ENCODE measurements at regions not wholly inside any gene's neighbourhood (a gene's known extent, or its start where the extent isn't known, plus 50 kb on each side); places are given as distances from the start of the nearest gene placed in this dataset.

DNA sequence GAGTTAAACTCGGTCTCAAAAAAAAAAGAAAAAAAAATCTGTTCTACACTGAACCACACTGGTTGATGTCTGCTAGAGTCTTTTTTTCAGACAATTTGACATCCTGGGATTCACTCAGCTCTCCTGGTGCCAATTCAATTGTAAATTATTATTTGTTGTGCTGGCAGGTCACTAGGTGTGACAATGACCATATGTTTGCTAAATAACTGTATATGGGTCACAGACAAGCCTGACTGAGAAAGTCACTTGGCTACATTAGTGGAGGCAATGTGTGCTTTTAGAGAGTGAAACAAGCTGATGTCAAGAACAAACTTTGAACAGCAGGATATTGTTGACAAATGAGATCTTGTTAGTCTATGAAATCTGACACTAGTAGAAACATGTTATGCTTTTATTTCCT is 1379.1 kb downstream of the ZPLD1 start:
- Histone ChIP-seq H2BK20ac (ENCODE audit: low read length) (no peak overlapping the region), H3K36me3 (ENCODE audit: control insufficient read depth in 2 of 4, insufficient read depth in 4 of 4, low read length in 3 of 4) (no peaks in the 10 kb centered on the region), H3K4ac (replicated peaks; ENCODE audit: insufficient read length, low read depth, low read length) (no peak overlapping the region), H3K4me3 (ENCODE audit: extremely low read depth in 1 of 4, insufficient read depth in 2 of 4, low read depth in 3 of 4, low read length in 4 of 4) (no peak overlapping the region), H2AK5ac (ENCODE audit: low read depth, low read length) (no peak overlapping the region), H3K4me1 (replicated peaks in 1 of 4; ENCODE audit: control insufficient read depth in 3 of 4, insufficient read depth in 4 of 4, low read length in 3 of 4) (peaks cover 0 to 6% (median 0%) of the 10 kb centered on the region in 4 experiments; a peak in 4 of 7 replicates), H2BK15ac (ENCODE audit: low read length) (no peak overlapping the region), H3K18ac (ENCODE audit: extremely low read depth, low read length) (no peak overlapping the region), H2BK12ac (ENCODE audit: low read depth, low read length) (no peak overlapping the region), H3K79me2 (ENCODE audit: control insufficient read depth in 1 of 2, insufficient read depth in 2 of 2, low read length in 2 of 2) (no peaks in the 10 kb centered on the region), H4K8ac (ENCODE audit: extremely low read depth, insufficient read depth, low read length) (no peak overlapping the region), H3K9me3 (ENCODE audit: insufficient read depth in 2 of 2, low read depth in 1 of 2, low read length in 1 of 2) (peaks cover 0 to 4% of the 10 kb centered on the region in 2 experiments; a peak in 3 of 4 replicates), H3K56ac (replicated peaks; ENCODE audit: insufficient read length, low read depth, low read length) (no peak overlapping the region), H3K27ac (ENCODE audit: low read depth, low read length) (no peak overlapping the region), H3K27me3 (replicated peaks in 1 of 4; ENCODE audit: control insufficient read depth in 3 of 4, extremely low read depth in 1 of 4, insufficient read depth in 3 of 4, low read length in 3 of 4) (no peaks in the 10 kb centered on the region), H4K5ac (ENCODE audit: insufficient read length, low read depth, low read length) (no peak overlapping the region), H2BK120ac (replicated peaks; ENCODE audit: low read depth, low read length) (no peak overlapping the region), H3K23me2 (ENCODE audit: low read depth, low read length) (no peaks in the 10 kb centered on the region), H2AFZ (ENCODE audit: low read length) (no peak overlapping the region), H4K91ac (replicated peaks; ENCODE audit: insufficient read length, low read length) (no peak overlapping the region), H3K9ac (replicated peaks in 1 of 4; ENCODE audit: extremely low read depth in 1 of 4, low read depth in 3 of 4, low read length in 3 of 4) (no peak overlapping the region), H3K14ac (ENCODE audit: insufficient read length) (no peak overlapping the region), H3K4me2 (ENCODE audit: insufficient read depth in 1 of 2, low read depth in 2 of 2, low read length in 2 of 2) (no peak overlapping the region), H3K79me1 (ENCODE audit: low read depth, low read length) (no peaks in the 10 kb centered on the region), H4K20me1 (replicated peaks in 1 of 2; ENCODE audit: control insufficient read depth in 1 of 2, insufficient read depth in 2 of 2, low read length in 2 of 2) (no peaks in the 10 kb centered on the region), H3K23ac (ENCODE audit: insufficient read length) (no peak overlapping the region), H2BK5ac (ENCODE audit: low read depth, low read length) (no peak overlapping the region)
- ChIA-PET CTCF (ENCODE audit: partially characterized antibody) (interaction anchor here (0.6 to 0.8 kb wide), 2 partner anchors 19 to 688 kb away, joined by 3 read pairs; no protein-coding TSS in a partner anchor), POLR2A (ENCODE audit: partially characterized antibody) (interaction anchor here (0.6 kb wide), 1 partner anchor 368 kb away, joined by 3 read pairs; no protein-coding TSS in a partner anchor)
- no CpG with 5 or more reads among the region's 1 CpG for WGBS, 2 experiments (ENCODE audit: extremely low coverage in 1 of 2, insufficient coverage in 1 of 2, insufficient read length in 1 of 2, insufficient replicate concordance in 2 of 2, low coverage in 1 of 2, low lambda C conversion rate in 2 of 2, missing lambda C conversion rate in 1 of 2)
- TF ChIP-seq CREB1 (IDR thresholded peaks at IDR 0.05) (no peak), CTBP2 (IDR thresholded peaks at IDR 0.05; ENCODE audit: borderline replicate concordance, insufficient read depth, insufficient read length, low read length) (no peak), RBBP5 (IDR thresholded peaks at IDR 0.05; ENCODE audit: borderline replicate concordance, low read depth, low read length) (no peak), EZH2 (IDR thresholded peaks at IDR 0.05; ENCODE audit: low read depth, low read length, severe bottlenecking) (no peak), CBX5 (IDR thresholded peaks at IDR 0.05; ENCODE audit: low read depth, low read length) (no peak)
- TF ChIP-seq, protein P1, sequence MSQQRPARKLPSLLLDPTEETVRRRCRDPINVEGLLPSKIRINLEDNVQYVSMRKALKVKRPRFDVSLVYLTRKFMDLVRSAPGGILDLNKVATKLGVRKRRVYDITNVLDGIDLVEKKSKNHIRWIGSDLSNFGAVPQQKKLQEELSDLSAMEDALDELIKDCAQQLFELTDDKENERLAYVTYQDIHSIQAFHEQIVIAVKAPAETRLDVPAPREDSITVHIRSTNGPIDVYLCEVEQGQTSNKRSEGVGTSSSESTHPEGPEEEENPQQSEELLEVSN (IDR thresholded peaks at IDR 0.05), result no peak
- FAIRE-seq, result no peak
- no peak for DNase-seq (ENCODE audit: low read depth in 1 of 2, low spot score in 2 of 2)
